ENCODE measurements at regions not wholly inside any gene's neighbourhood (a gene's known extent, or its start where the extent isn't known, plus 50 kb on each side); places are given as distances from the start of the nearest gene placed in this dataset.

- no peak for DNase-seq
Observed at GRCh38 chr5:124692950-124693349, 53.5 kb downstream of the ZNF608 start.

GRCh38 chr5:124692324-124692723, 54.1 kb downstream of the ZNF608 start:
- DNase-seq = no peak

- DNase-seq = no peak
Observed at GRCh38 chr5:124689653-124690052, 56.8 kb downstream of the ZNF608 start.

GRCh38 chr5:124686239-124687004, 60.0 kb downstream of the ZNF608 start:
- DNase-seq = no peak

- no peak for DNase-seq
Observed at GRCh38 chr5:124685404-124685930, 61.0 kb downstream of the ZNF608 start.

- DNase-seq = no peak
Observed at GRCh38 chr5:124683917-124684555, 62.4 kb downstream of the ZNF608 start.

GRCh38 chr5:124679578-124680199, 66.8 kb downstream of the ZNF608 start:
- DNase-seq = no peak

GRCh38 chr5:124678922-124679519, 67.4 kb downstream of the ZNF608 start:
- DNase-seq = no peak

- no peak for DNase-seq
Observed at GRCh38 chr5:124678468-124678867, 68.0 kb downstream of the ZNF608 start.

- no peak for DNase-seq
Observed at GRCh38 chr5:124677374-124678351, 68.8 kb downstream of the ZNF608 start.

- DNase-seq = no peak
Observed at GRCh38 chr5:124675931-124676846, 70.2 kb downstream of the ZNF608 start.

GRCh38 chr5:124671193-124671592, 75.2 kb downstream of the ZNF608 start:
- DNase-seq = no peak

- DNase-seq = no peak
Observed at GRCh38 chr5:124670722-124671184, 75.7 kb downstream of the ZNF608 start.

- no peak for DNase-seq
Observed at GRCh38 chr5:124669956-124670721, 76.3 kb downstream of the ZNF608 start.

GRCh38 chr5:124669300-124669648, 77.2 kb downstream of the ZNF608 start:
- DNase-seq = no peak

- DNase-seq = no peak
Observed at GRCh38 chr5:124668353-124669299, 77.8 kb downstream of the ZNF608 start.

- DNase-seq = no peak
Observed at GRCh38 chr5:124665625-124666024, 80.8 kb downstream of the ZNF608 start.

GRCh38 chr5:124665035-124665434, 81.4 kb downstream of the ZNF608 start:
- DNase-seq = no peak

GRCh38 chr5:124664287-124664686, 82.2 kb downstream of the ZNF608 start:
- DNase-seq = no peak

Measured in activated CD4-positive, alpha-beta T cell treated with anti-CD3 and anti-CD28 coated beads, Interleukin-10, Interleukin-2, amounts not matched to agents 100 ng/mL and 50 ng/mL, durations not matched to agents 16 hours and 8 hours (primary cell).